Inferior parietal cortex (tissue), 1 donor: ENCODE measurements at regions not wholly inside any gene's neighbourhood (a gene's known extent, or its start where the extent isn't known, plus 50 kb on each side); places are given as distances from the start of the nearest gene placed in this dataset.

ENCODE experiments used
- DNase-seq: peaks from one replicate; pipeline ENCODE4 v3.0.0-alpha.2; 2016; ENCODE audit errors: extremely low spot score

DNA sequence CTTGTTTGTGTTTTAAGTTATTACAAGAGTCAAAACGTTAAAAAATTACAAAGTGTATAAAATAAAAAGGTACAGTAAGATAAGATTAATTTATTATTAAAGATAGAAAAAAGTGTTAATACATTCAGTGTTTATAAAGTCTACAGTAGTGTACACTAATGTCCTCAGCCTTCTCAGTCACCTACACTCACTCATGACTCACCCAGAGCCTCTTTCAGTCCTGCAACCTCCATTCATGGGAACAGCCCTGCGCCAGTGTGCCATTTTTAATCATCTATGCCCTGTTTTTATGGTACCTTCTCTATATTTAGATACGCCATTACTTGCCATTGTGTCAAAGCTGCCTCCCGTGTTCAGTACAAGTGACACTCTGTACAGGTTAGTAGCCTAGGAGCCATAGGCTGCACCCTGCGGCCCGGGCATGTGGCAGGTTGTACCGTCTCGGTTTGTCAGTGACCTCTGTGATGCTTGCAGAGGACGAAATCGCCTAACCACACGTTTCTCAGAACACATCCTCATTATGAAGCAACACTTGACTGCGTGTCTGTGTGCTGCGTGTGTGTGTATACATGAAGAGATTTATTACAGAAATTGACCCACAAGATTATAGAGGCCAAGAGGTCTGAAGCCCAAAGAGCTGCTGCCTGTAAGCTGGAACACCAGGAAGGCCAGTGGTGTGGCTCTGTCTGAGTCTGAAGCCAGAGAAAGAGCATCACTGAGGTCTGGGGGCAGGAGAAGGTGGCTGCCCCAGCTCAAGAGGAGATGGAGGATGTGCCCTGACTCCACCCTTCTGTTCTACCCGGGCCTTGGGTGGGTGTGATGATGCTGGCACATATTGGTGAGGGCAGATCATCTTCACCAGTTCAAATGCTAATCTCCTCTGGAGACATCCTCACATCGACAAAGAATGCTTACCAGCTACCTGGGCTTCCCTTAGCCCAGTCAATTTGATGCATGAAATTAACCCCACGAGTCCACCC is 116.6 kb upstream of the C14orf180 start:
- no peak for DNase-seq

DNA sequence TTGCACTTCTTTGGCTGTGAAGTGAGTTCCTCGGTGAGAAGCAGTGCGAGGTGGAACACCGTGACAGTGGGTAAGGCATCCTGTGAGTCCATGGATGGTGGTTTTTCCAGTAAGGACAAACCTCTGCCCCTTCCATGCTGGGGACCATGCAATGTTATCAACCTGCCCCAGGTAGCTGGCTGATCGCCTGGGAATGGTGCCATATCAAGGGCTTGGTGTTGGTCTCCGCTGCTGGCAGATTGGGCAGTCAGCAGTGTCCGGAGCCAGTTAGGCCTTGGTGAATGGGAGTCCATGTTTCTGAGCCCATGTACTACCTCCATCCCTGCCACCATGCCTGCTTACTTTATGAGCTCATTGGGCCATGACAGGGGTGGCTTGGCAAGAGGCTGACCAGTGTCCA is 114.7 kb upstream of the C14orf180 start:
- no peak for DNase-seq

DNA sequence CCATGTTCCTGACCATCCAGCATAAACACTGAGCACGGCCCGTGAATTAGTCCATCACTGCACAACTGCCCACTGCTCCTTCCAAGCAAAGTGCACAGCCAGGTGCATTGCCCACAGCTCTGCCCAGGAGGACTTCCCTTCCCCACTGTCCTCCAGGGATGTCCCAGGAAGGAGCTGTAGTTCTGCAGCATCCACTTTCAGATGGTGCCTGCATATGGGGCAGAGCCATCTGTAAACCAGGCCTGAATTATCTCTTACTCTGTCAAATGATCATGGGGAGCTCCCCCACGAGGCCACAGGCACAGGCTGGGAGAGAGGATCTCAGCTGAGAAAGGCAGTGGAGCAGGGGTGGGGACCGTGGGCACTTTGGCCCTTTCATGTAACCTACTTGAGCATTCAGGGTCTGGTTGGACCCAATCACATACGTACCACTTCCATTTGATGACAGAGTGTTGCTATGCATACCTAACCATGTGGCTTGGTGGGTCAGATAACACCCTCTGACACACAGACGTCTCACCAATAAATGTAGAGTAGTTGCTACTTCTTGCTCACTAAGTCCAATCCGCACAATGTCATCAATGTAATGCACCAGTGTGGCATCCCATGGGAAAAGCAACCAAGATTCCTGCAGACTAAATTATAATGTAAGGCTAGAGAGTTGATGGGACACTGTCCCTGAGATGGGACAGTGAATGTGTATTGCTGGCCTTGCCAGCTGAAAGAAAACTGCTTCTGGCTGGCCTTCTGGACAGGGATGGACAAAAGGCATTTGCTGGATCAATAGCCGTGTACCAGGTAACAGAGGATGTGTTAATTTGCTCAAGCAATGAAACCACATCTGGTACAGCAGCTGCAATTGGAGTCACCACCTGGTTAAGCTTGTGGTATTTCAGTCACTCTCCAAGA is 113.8 kb upstream of the C14orf180 start:
- no peak for DNase-seq

DNA sequence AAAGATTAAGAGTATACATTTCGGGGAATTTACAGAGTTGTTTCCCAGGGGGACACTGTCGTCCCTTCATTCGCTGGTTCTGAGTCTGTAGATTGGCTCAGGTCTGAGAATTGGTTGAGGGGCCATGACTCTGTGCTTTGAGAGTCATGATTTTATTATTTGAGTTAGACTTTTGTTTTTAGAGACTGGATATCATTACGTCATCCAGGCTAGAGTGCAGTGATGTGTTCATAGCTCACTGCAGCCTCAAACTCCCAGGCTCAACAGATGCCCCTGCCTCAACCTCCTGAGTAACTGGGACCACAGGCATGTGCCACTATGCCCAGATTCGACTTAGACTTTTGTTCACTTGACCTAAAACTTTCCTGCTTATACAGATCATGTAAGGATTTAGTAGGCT is 112.3 kb upstream of the C14orf180 start:
- DNase-seq: no peak

DNA sequence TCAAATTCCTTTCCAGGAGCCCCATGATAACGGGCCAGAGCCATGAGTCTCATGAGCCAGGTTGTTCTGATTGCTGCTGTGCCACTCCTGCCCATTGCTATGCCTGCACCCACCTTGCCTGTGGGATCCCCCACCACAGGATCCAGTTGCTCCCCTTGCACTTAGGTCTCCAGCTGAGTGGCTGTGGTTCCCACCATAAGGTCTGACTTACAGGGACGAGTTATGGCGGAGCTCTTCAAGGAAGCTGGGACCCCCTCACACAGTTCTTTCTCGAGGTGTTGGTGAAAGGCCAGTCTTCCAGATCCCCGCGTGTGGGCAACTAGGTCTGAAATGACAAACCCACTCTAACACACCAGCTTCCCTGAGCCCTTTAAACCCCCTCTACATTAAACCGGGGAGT is 111.9 kb upstream of the C14orf180 start:
- no peak for DNase-seq

DNA sequence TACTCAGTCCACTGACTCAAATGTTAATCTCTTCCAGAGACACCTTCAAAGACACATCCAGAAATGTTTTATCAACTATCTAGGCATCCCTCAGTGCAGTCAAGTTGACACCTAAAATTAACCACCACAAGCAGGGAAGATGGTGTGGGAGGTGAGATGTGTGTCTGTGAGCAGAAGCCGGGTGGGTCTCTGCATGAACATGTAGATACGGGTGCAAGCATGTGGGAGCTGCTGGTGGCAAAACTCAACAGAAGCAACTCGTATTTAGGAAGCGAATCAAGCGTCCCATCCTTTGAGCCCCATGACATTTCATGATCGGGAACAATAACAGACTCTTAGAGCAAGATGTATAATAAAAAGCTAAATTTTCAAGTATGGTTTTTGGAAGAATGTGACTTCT is 110.0 kb upstream of the C14orf180 start:
- DNase-seq: no peak

DNA sequence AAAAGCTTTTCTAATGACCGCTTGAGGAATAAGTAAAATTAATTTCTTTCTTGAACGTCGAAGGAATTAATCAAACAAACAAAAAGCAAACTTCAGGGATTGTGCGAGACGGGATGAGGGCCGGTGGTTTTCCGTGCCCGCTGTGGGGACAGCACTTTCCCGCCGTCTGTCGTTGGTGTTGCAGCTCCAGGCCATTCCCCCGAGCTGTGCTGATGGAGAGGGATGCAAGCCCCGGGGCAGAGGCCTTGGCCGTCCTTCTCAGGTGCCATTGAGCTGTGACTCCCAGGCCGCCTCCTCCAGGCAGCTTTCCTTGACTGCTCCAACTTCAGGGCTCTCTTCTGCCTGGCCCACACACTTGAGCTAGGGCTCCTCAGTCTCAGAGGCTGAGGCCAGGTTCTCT is 109.0 kb upstream of the C14orf180 start:
- DNase-seq: no peak

DNA sequence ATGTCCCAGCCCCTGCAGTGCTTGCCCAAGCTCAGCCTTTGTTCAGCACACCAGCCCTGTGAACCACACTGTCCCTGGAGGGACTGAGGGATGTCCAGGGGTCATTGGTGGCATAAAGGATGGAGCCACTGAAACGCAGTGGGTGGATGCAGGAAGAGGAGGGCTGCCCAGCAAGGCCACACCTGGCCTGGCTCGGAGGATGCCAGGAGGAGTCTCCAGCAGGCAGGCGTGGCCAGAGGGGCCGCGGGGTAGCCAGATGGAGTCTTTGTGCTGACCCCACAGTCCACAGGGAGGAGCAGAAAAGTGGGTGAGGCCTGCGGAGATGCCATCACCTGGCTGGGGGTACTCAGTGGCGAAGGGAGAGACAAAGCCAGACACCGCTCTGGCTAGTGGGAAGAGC is 108.5 kb upstream of the C14orf180 start:
- DNase-seq: no peak

DNA sequence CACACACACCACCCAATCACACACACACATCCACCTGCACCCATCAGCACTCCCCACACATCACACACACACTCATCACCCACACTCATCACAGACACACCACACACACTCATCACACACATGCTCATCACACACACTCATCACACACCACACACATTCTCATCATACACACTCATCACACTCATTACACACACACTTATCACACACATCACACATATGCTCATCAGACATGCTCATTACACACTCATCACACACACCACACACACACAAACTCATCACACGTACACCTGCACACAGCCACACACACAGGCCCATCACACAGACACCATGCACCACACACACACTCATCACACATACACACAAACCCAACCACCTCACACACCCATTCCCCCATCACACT is 107.5 kb upstream of the C14orf180 start:
- no peak for DNase-seq

DNA sequence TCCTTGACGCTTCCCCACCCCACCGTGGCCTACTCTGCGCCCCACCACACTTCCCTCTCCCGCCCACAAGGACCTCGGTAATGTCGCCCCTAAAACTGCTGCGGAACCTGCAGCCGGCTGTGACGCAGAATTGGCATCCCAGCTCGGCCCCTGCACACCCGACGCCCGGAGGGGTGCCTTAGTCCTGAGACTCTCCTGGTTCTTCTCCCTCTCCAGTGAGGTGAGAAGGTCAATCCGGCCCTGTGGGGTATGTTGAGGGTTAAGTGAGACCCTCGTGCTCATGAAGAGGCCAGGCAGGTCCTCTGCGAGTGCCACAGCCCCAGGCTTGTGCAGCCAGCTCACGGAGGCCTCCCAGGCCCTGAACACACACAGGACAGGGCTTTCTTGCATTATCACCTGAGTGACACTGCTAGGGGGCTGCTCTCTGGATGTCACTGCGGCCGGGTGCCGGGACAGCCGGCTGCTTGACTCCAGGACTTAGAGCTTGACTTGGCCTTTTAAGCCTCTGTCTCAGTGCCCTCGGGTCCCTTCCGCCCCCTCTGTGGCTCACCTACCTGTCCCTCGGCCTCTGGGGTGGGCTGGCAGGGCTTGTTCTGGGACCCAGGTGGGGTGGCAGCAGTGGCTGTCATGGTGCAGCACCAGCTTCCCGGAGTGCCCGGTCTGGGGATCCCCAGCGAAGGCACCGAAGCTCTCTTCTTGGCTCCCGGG is 106.9 kb upstream of the C14orf180 start:
- no peak for DNase-seq

DNA sequence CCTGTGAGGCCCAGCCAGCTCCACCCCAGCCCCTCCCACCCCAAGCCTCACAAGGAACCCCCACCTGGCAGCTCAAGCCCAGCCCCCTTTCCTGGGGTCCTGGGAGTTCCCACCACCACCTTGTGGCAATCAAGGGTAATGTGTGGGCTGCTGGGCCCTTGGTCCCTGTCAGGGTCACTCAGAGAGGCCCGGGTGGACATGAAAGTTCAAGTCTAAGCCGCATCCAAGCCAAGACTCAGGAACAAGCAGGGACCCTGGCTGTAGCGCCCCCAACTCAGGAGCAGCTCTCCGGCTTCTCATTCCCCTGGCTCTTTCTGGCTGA is 106.4 kb upstream of the C14orf180 start:
- DNase-seq: no peak

DNA sequence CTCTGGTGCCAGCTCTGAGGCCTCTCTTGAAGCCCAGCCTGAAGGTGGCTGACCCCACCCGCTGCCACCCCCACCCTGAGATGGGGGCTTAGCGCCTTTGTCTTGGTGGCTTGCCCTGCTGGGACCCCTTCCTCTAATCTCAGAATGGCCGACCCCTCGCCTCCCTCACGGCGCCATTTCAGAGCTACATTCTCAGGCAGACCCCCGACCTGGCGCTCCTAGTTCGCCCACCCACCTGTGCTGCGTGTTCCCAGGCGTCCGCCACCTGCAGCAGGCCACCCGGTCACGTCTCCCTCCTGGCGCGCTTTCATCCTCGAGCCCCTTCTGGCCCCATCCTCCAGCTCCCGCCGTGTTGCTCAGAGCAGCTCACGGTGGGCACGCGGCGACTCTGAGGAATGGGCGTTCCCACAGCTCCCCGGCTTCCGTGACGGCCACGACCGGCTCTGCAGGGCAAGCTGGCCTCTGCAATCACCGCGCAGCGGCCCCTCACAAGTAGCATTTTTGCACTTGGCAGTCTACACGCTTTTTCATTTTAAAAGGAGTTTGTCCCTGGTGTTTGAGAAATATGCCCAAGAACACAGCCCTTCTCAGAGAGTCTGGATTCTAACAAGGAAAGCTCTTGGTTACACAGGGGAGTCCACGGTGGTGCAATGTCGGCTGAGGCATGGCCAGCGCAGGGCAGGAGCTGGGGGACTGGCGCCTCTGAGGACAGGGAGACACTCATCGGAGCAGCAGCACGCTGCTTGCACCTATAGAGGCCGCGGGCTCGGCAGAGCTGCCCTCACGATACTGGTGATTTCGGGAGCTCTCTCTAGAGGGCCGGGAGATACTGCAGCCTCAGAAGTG is 105.7 kb upstream of the C14orf180 start:
- DNase-seq: no peak

DNA sequence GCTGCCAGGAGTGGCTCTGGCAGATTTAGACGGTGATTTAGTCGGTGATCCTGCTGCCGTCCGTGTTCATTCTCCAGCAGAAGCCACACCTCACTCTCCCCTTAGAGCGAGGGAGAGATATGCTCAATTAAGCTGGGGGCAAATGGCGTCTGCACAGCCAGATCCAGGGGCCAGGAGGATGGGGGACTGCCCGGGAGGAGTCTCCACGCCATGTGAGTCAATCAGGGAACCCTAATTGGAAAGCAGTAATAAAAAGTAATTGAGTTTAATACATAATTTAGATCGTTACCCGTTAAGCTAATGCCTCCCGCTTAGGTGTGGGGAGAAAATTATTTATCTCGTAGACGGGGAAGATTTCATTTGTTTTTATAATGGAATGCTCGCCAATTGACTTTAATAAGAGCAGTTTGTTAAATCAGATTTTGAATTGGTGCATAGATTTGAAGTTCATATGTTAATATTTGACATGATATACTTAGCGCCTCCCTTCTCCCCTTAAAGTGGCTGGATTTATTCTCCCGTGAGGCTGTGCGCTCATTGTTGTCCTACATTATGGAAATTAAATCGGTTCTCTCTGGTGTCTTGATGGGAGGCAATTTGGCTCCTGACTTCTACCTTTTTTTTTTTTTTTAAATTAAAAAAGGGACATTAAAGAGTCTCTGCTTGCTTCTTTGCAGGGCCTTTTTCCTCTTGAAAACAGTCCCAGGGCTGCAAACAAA is 104.9 kb upstream of the C14orf180 start:
- no peak for DNase-seq

DNA sequence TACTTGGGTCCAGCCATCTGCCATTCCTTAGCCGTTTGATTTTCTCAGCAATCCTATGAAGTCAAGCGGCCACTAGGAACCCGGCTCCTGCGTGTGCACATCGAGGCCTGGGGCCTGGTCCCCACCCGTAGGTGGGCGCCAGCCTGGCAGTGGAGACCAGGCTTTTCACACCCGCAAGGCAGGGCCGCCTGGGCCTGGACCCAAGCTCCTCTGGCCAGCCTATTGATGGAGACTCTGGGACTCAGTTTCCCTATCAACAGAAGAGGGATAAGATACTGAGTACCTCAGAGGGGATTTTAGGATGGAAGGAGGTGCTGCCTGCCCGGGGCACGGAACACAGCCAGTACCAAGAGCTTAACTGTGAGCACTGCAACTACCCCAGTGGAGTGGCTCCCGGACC is 104.3 kb upstream of the C14orf180 start:
- no peak for DNase-seq

DNA sequence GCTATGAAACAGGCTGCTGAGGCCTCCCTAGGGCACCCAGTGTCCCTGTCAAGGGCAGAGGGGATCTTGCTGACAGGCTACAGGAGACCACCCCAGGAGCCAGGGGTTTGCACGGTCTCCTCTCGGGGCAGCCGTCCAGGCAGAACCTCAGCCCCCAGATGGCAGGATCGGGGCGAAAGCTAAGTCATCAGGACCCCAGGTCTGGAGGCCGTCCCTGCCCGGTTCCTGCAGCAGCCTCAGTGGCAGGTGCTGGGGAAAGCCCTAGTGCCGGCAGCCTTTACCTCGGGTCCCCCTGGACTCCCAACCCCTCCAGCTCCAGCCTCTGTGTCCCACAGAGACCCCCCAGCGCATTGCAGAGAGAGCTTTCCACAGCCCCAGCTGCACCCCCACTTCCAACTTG is 103.8 kb upstream of the C14orf180 start:
- no peak for DNase-seq

DNA sequence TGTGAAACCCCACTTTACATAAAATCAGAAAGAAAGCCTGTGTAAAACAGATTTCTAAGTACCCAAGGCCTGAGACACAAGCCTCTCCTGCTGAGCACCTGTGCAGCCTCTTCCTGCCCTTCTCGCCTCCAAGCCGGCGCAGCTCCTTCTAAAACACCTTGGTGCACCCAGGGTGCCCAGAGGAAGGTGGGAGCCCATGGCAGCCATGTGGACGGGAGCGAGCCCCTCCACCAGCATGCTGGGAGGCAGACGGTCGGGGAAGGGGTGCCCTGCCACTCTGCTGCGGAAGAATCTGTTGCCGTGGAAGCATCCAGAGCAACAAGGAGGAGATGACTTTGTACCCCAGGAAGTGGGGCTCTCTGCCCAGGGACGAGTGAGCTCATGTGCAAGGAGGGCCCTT is 103.1 kb upstream of the C14orf180 start:
- DNase-seq: no peak

DNA sequence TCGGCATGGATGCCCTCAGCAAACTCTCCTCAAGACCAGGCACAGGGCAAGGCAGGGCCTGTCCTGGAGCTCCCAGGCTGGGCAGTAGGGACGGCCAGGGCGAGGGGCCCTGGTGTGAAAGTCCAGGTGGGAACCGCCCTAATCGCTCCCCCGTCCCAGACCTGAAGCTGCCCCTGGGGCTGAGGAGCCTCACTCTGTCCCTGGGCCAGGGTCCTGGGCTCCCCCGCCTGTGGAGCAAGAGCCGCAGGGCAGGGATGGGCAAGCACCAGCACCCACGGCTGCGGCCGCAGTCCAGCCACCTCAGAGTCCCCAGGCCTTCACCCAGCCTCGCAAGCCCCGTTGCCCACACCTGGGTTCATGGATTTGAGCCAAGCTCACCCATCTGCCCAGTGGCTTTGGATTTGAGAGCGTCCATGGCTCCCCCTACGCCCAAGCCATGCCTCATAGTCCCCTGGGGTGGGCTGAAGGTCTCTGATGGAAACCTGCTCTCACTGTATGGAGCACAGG is 102.4 kb upstream of the C14orf180 start:
- DNase-seq: no peak

DNA sequence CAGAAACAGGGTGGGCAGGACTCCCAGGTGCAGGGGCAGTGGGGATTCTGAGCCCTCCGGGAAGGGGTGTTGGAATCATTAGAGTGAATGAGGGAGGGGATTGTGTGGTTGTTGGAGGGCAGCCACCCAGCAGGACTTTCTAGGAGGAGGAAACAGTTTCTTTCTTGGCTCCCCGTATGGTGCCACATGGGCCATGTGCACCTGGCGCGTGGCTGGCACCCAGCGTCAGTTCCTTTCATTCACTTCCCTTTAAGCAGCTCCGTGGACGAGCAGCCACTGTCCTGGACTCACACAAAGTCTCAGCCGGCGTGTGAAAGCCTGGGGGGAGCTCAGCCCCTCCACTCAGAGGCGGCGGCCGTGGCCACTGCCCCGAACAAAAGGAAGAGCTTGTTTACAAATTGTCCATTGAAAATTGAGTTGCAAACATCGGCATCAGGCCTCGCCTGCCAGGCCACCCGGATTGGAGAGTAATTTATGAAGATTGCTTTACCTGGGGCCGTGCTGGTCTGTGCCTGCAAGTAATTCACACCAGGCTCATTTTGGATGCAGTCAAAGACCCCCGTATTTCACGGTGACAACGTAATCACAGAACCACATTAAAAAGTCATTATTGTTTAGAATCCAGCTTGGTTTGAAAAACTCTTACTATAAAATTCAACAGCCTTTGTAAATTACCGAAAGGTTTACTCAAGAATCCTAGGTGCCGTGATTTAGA is 101.7 kb upstream of the C14orf180 start:
- DNase-seq: no peak

DNA sequence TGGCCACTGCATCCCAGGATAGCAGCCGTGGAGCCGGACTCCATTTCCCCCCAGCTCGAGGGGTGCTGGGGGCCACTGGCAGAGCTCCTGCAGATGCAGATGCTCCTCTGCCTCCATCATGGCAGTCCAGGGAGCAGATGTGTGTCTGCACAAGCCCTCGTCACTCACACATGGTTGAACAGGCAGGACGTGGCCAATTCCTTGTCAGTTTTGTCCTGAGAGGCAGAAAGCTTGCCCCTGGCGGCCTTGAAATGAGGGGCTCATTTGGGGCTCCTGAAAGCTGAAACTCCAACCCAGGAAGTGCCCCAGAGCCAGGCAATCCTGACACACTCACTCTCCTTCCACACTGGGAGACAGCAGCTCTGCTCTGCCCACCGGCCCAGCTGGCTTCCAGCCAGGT is 100.9 kb upstream of the C14orf180 start:
- DNase-seq: no peak

DNA sequence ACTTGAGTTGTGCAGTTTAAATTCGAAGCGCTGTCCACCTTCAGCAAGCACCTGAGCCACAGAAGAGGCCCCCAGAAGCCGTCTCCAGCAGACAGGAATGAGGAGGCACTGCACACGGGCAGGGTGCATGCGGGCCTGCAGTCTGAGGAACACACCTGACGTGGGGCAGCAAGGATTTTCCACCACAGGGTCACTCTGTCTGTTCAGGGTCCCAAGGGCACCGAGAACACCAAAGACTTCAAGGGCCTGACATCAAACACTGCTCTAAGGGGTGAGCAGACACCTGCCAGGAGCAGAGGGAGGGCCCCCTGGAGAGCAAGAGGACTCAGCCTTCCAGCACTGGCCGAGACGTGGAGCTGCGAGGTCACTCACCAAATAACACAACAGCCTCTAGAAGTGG is 99.7 kb upstream of the C14orf180 start:
- no peak for DNase-seq
